ENCODE measurements at regions not wholly inside any gene's neighbourhood (a gene's known extent, or its start where the extent isn't known, plus 50 kb on each side); places are given as distances from the start of the nearest gene placed in this dataset.

GRCh38 chr1:67887146-67887545 is 53.9 kb upstream of the GNG12 start:
- intact Hi-C loops (cut with DNase I): no loop called here
- H3K36me3 ChIP-seq: no peaks in the 10 kb centered on the region
- no peaks in the 10 kb centered on the region for H3K9me3 ChIP-seq
- no peaks in the 10 kb centered on the region for H3K27me3 ChIP-seq
- DNase-seq (ENCODE audit: low spot score in 2 of 2): no peak
- no peak overlapping the region for H3K27ac ChIP-seq
- no peak overlapping the region for H3K4me3 ChIP-seq
- no peaks in the 10 kb centered on the region for H3K4me1 ChIP-seq
- TF ChIP-seq CTCF (IDR thresholded peaks at IDR 0.05): no peak

- H3K9me3 ChIP-seq: no peaks in the 10 kb centered on the region
- no peak overlapping the region for H3K27ac ChIP-seq
- H3K27me3 ChIP-seq: no peaks in the 10 kb centered on the region
- no peaks in the 10 kb centered on the region for H3K36me3 ChIP-seq
- TF ChIP-seq CTCF (IDR thresholded peaks at IDR 0.05): no peak
- intact Hi-C loops (cut with DNase I): no loop called here
- no peak overlapping the region for H3K4me3 ChIP-seq
- H3K4me1 ChIP-seq: no peaks in the 10 kb centered on the region
- DNase-seq (ENCODE audit: low spot score in 2 of 2): no peak
These were observed 52.8 kb upstream of the GNG12 start for GRCh38 chr1:67886076-67886475.

GRCh38 chr1:67883069-67883468 is 49.8 kb upstream of the GNG12 start:
- H3K4me1 ChIP-seq: no peaks in the 10 kb centered on the region
- no peaks in the 10 kb centered on the region for H3K36me3 ChIP-seq
- H3K9me3 ChIP-seq: no peaks in the 10 kb centered on the region
- H3K27me3 ChIP-seq: no peaks in the 10 kb centered on the region
- H3K4me3 ChIP-seq: no peak overlapping the region
- DNase-seq (ENCODE audit: low spot score in 2 of 2): no peak
- H3K27ac ChIP-seq: no peak overlapping the region
- intact Hi-C loops (cut with DNase I): no loop called here
- no peak for TF ChIP-seq CTCF (IDR thresholded peaks at IDR 0.05)

Data from ascending aorta (tissue), 2 donors.